Duodenal mucosa (tissue), 2 donors: ENCODE measurements at regions not wholly inside any gene's neighbourhood (a gene's known extent, or its start where the extent isn't known, plus 50 kb on each side); places are given as distances from the start of the nearest gene placed in this dataset.

Source experiments
- H3K27ac ChIP-seq: one replicate; pipeline ENCODE4 v1.7.0; 2013; ENCODE audit warnings: low read depth, low read length
- H3K27me3 ChIP-seq, 2 donors: one replicate each; pipeline ENCODE4 v1.7.0; 2013; ENCODE audit warnings: low read length in 2 of 2, control low read depth in 1 of 2; ENCODE audit not compliant: insufficient read depth in 2 of 2, control insufficient read depth in 1 of 2
- H3K36me3 ChIP-seq, 2 donors: one replicate each; pipeline ENCODE4 v1.7.0; 2013; ENCODE audit warnings: low read length in 2 of 2, control low read depth in 1 of 2; ENCODE audit not compliant: insufficient read depth in 2 of 2, control insufficient read depth in 1 of 2
- H3K4me1 ChIP-seq, 2 donors: one replicate each; pipeline ENCODE4 v1.7.0; 2013; ENCODE audit warnings: low read length in 2 of 2, control low read depth in 1 of 2; ENCODE audit not compliant: insufficient read depth in 2 of 2, control insufficient read depth in 1 of 2
- H3K4me3 ChIP-seq, 2 donors: one replicate each; pipeline ENCODE4 v1.7.0; 2013; ENCODE audit warnings: low read length in 2 of 2, low read depth in 1 of 2
- H3K9ac ChIP-seq, 2 donors: one replicate each; pipeline ENCODE4 v1.7.0; 2013; ENCODE audit warnings: low read length in 2 of 2, low read depth in 1 of 2
- H3K9me3 ChIP-seq, 2 donors: one replicate each; pipeline ENCODE4 v1.7.0; 2013; ENCODE audit warnings: low read length in 2 of 2, control low read depth in 1 of 2; ENCODE audit not compliant: control insufficient read depth in 1 of 2

- no peaks in the 10 kb centered on the region for H3K9me3 ChIP-seq
- no peak overlapping the region for H3K27ac ChIP-seq
- no peaks in the 10 kb centered on the region for H3K36me3 ChIP-seq
- H3K4me1 ChIP-seq = no peaks in the 10 kb centered on the region
- no peak overlapping the region for H3K9ac ChIP-seq
- no peaks in the 10 kb centered on the region for H3K27me3 ChIP-seq
- H3K4me3 ChIP-seq = no peak overlapping the region
Measured at GRCh38 chr4:31417040-31417439, 696.9 kb downstream of the PCDH7 start.

GRCh38 chr4:31422006-31422405, 701.8 kb downstream of the PCDH7 start:
- H3K4me1 ChIP-seq = no peaks in the 10 kb centered on the region
- H3K36me3 ChIP-seq = no peaks in the 10 kb centered on the region
- no peak overlapping the region for H3K4me3 ChIP-seq
- no peaks in the 10 kb centered on the region for H3K27me3 ChIP-seq
- H3K27ac ChIP-seq = no peak overlapping the region
- no peak overlapping the region for H3K9ac ChIP-seq
- no peaks in the 10 kb centered on the region for H3K9me3 ChIP-seq

GRCh38 chr4:31427691-31428090, 707.5 kb downstream of the PCDH7 start:
- Histone ChIP-seq H3K9ac (no peak overlapping the region), H3K27me3 (no peaks in the 10 kb centered on the region), H3K9me3 (no peaks in the 10 kb centered on the region), H3K27ac (no peak overlapping the region), H3K36me3 (no peaks in the 10 kb centered on the region), H3K4me1 (no peaks in the 10 kb centered on the region), H3K4me3 (no peak overlapping the region)

GRCh38 chr4:31442236-31442635, 722.1 kb downstream of the PCDH7 start:
- Histone ChIP-seq H3K27me3 (no peaks in the 10 kb centered on the region), H3K36me3 (no peaks in the 10 kb centered on the region), H3K4me1 (no peaks in the 10 kb centered on the region), H3K4me3 (no peak overlapping the region), H3K9ac (no peak overlapping the region), H3K27ac (no peak overlapping the region), H3K9me3 (no peaks in the 10 kb centered on the region)

- no peaks in the 10 kb centered on the region for H3K36me3 ChIP-seq
- no peak overlapping the region for H3K4me3 ChIP-seq
- H3K9me3 ChIP-seq = no peaks in the 10 kb centered on the region
- H3K9ac ChIP-seq = no peak overlapping the region
- H3K4me1 ChIP-seq = no peaks in the 10 kb centered on the region
- H3K27ac ChIP-seq = no peak overlapping the region
- no peaks in the 10 kb centered on the region for H3K27me3 ChIP-seq
Measured at GRCh38 chr4:31445526-31445925, 725.4 kb downstream of the PCDH7 start.

- no peak overlapping the region for H3K9ac ChIP-seq
Measured at GRCh38 chr4:31455612-31456011, 735.4 kb downstream of the PCDH7 start.

GRCh38 chr4:31458813-31459212, 738.6 kb downstream of the PCDH7 start:
- H3K4me1 ChIP-seq = no peaks in the 10 kb centered on the region
- no peak overlapping the region for H3K27ac ChIP-seq
- no peaks in the 10 kb centered on the region for H3K36me3 ChIP-seq
- H3K9ac ChIP-seq = no peak overlapping the region
- no peak overlapping the region for H3K4me3 ChIP-seq
- H3K9me3 ChIP-seq = no peaks in the 10 kb centered on the region
- no peaks in the 10 kb centered on the region for H3K27me3 ChIP-seq

More at GRCh38 chr4:31455612-31456011, 735.4 kb downstream of the PCDH7 start:
- Histone ChIP-seq H3K4me1 (no peaks in the 10 kb centered on the region), H3K4me3 (no peak overlapping the region), H3K27ac (no peak overlapping the region), H3K36me3 (no peaks in the 10 kb centered on the region), H3K9me3 (no peaks in the 10 kb centered on the region), H3K27me3 (no peaks in the 10 kb centered on the region)

- no peak overlapping the region for H3K9ac ChIP-seq
- H3K4me1 ChIP-seq = no peaks in the 10 kb centered on the region
- H3K4me3 ChIP-seq = no peak overlapping the region
- H3K27ac ChIP-seq = no peak overlapping the region
- H3K36me3 ChIP-seq = no peaks in the 10 kb centered on the region
- no peaks in the 10 kb centered on the region for H3K27me3 ChIP-seq
- H3K9me3 ChIP-seq = no peaks in the 10 kb centered on the region
Measured at GRCh38 chr4:31461421-31461820, 741.3 kb downstream of the PCDH7 start.

- no peaks in the 10 kb centered on the region for H3K4me1 ChIP-seq
Measured at GRCh38 chr4:31467781-31468180, 747.6 kb downstream of the PCDH7 start.

GRCh38 chr4:31474221-31474620, 754.1 kb downstream of the PCDH7 start:
- H3K9ac ChIP-seq = no peak overlapping the region
- H3K27ac ChIP-seq = no peak overlapping the region
- H3K4me3 ChIP-seq = no peak overlapping the region
- H3K9me3 ChIP-seq = peaks cover 0 to 3% of the 10 kb centered on the region in 2 donors
- H3K36me3 ChIP-seq = no peaks in the 10 kb centered on the region
- no peaks in the 10 kb centered on the region for H3K27me3 ChIP-seq
- no peaks in the 10 kb centered on the region for H3K4me1 ChIP-seq

More at GRCh38 chr4:31467781-31468180, 747.6 kb downstream of the PCDH7 start:
- Histone ChIP-seq H3K36me3 (no peaks in the 10 kb centered on the region), H3K27ac (no peak overlapping the region), H3K9ac (no peak overlapping the region), H3K4me3 (no peak overlapping the region), H3K27me3 (no peaks in the 10 kb centered on the region), H3K9me3 (no peaks in the 10 kb centered on the region)

- no peaks in the 10 kb centered on the region for H3K36me3 ChIP-seq
Measured at GRCh38 chr4:31482691-31483090, 762.5 kb downstream of the PCDH7 start.

More at GRCh38 chr4:31482691-31483090, 762.5 kb downstream of the PCDH7 start:
- Histone ChIP-seq H3K4me1 (no peaks in the 10 kb centered on the region), H3K9me3 (no peaks in the 10 kb centered on the region), H3K27me3 (no peaks in the 10 kb centered on the region), H3K4me3 (no peak overlapping the region), H3K27ac (no peak overlapping the region), H3K9ac (no peak overlapping the region)
